HCT116 (cell line): ENCODE measurements at regions not wholly inside any gene's neighbourhood (a gene's known extent, or its start where the extent isn't known, plus 50 kb on each side); places are given as distances from the start of the nearest gene placed in this dataset.

Experiments used
- ATAC-seq: fragments of 200-7000 bp; cut with Tn5 transposase; 2 replicates; pipeline ENCODE4 v1.9.1; 2020; ENCODE audit warnings: mild to moderate bottlenecking, moderate library complexity
- BruUV-seq: library from RNA; stranded (reverse); fragments of 400-500 nt; replicated peaks from 2 replicates; lab custom pipeline; 2021; lab: Mats Ljungman, UMichigan
- CTCF ChIA-PET: fragments of 300-600 bp; sonication (Branson Sonifier 250); formaldehyde crosslinking; loops from one replicate; lab custom pipeline; 2021; ENCODE audit warnings: antibody characterized with exemption; lab: Charles Lee
- POLR2A ChIA-PET: fragments of 300-600, 350-600 bp; sonication (Branson Sonifier 250); formaldehyde crosslinking; loops from one replicate; lab custom pipeline; 2021; ENCODE audit warnings: antibody characterized with exemption; lab: Charles Lee
- RAD21 ChIA-PET, 2 experiments: fragments of 300-600 bp; sonication (Branson Sonifier 250); formaldehyde crosslinking; loops; one replicate each; lab custom pipeline; 2023; ENCODE audit warnings: low total read pairs in 2 of 2; ENCODE audit not compliant: uncharacterized antibody in 2 of 2, unreplicated experiment in 2 of 2, low non-redundant PET in 1 of 2; lab: Charles Lee
- DNase-seq: peaks from one replicate; pipeline ENCODE4 v3.0.0-alpha.2; 2010; ENCODE audit warnings: low read depth, low spot score
- H2AFZ ChIP-seq: fragments of 200-600 bp; shearing (Covaris generic), sonication (generic); 2 replicates; pipeline ENCODE4 v1.6.1; 2017; ENCODE audit warnings: low read depth, mixed run types, mixed read lengths, antibody characterized with exemption, low read length; ENCODE audit not compliant: poor library complexity, severe bottlenecking
- H3K27ac ChIP-seq: 2 replicates; pipeline ENCODE4 v1.5.1; 2012; ENCODE audit warnings: low read depth, low read length
- H3K27me3 ChIP-seq: fragments of 200-600 bp; sonication (generic); 2 replicates; pipeline ENCODE4 v1.6.1; 2016; ENCODE audit warnings: mixed run types, low read length, mixed read lengths; ENCODE audit not compliant: insufficient read depth
- H3K36me3 ChIP-seq, 2 experiments: fragments of 200-500 bp in 1 of 2; fragments of 200-600 bp in 1 of 2; sonication (Bioruptor generic) in 1 of 2; sonication (generic) in 1 of 2; 2 replicates each; pipeline versions ENCODE4 v1.5.1 to v1.6.1; 2014 to 2016; ENCODE audit warnings: low read length in 2 of 2, inconsistent platforms in 1 of 2, mixed read lengths in 1 of 2, mixed run types in 1 of 2; ENCODE audit not compliant: insufficient read depth in 2 of 2, control insufficient read depth in 1 of 2
- H3K4me1 ChIP-seq, 2 experiments: fragments of 200-600 bp in 1 of 2; sonication (generic) in 1 of 2; 2 replicates each; pipeline versions ENCODE4 v1.5.1 to v1.6.1; 2012 to 2017; ENCODE audit warnings: low read length in 2 of 2, inconsistent platforms in 1 of 2, mild to moderate bottlenecking in 1 of 2, mixed read lengths in 1 of 2, mixed run types in 1 of 2, moderate library complexity in 1 of 2; ENCODE audit not compliant: insufficient read depth in 2 of 2, control insufficient read depth in 1 of 2
- H3K4me2 ChIP-seq: fragments of 200-600 bp; sonication (generic); 2 replicates; pipeline ENCODE4 v1.6.1; 2017; ENCODE audit warnings: mixed run types, low read length, mixed read lengths
- H3K4me3 ChIP-seq, 2 experiments: fragments of 200-600 bp in 1 of 2; sonication (generic) in 1 of 2; replicated peaks in 1 of 2; 2 replicates each; pipeline ENCODE4 v1.5.1; 2011 to 2016; ENCODE audit warnings: low read length in 2 of 2, control low read depth in 1 of 2, low read depth in 1 of 2, mild to moderate bottlenecking in 1 of 2, mixed read lengths in 1 of 2, mixed run types in 1 of 2
- H3K79me2 ChIP-seq: fragments of 200-600 bp; sonication (generic); 2 replicates; pipeline ENCODE4 v1.6.1; 2017; ENCODE audit warnings: mild to moderate bottlenecking, mixed run types, low read length, moderate library complexity, mixed read lengths; ENCODE audit not compliant: insufficient read depth
- H3K9ac ChIP-seq: fragments of 200-600 bp; sonication (generic); 2 replicates; pipeline ENCODE4 v1.6.1; 2016; ENCODE audit warnings: low read length, mixed read lengths
- H3K9me2 ChIP-seq: fragments of 200-600 bp; sonication (generic), shearing (Covaris generic); 2 replicates; pipeline ENCODE4 v1.6.1; 2017; ENCODE audit warnings: mixed run types, mild to moderate bottlenecking, moderate library complexity; ENCODE audit not compliant: insufficient read depth
- H3K9me3 ChIP-seq, 2 experiments: fragments of 200-500 bp in 1 of 2; fragments of 200-600 bp in 1 of 2; sonication (Bioruptor generic) in 1 of 2; sonication (generic) in 1 of 2; 2 replicates each; pipeline ENCODE4 v1.6.1; 2014 to 2017; ENCODE audit warnings: low read length in 2 of 2, mixed read lengths in 2 of 2, inconsistent platforms in 1 of 2, low read depth in 1 of 2, mild to moderate bottlenecking in 1 of 2, mixed run types in 1 of 2, moderate library complexity in 1 of 2; ENCODE audit not compliant: control insufficient read depth in 1 of 2, insufficient read depth in 1 of 2
- H4K20me1 ChIP-seq: fragments of 200-600 bp; sonication (generic), shearing (Covaris generic); 2 replicates; pipeline ENCODE4 v1.6.1; 2017; ENCODE audit warnings: mixed run types, mild to moderate bottlenecking, moderate library complexity; ENCODE audit not compliant: insufficient read depth
- ATF3 ChIP-seq: IDR thresholded peaks from 2 replicates; pipeline ENCODE4 v1.6.1; 2012
- CTCF ChIP-seq, 3 experiments: fragments of 200-600 bp in 1 of 3; sonication (generic) in 1 of 3; IDR thresholded peaks in 2 of 3; conservative IDR thresholded peaks in 1 of 3; 2 replicates each; pipeline ENCODE4 v1.5.1; 2012 to 2017; ENCODE audit warnings: low read depth in 2 of 3, low read length in 2 of 3, antibody characterized with exemption in 1 of 3, borderline replicate concordance in 1 of 3, control low read depth in 1 of 3, mild to moderate bottlenecking in 1 of 3, mixed read lengths in 1 of 3, mixed run types in 1 of 3, moderate library complexity in 1 of 3; ENCODE audit not compliant: insufficient read depth in 1 of 3
- EGR1 ChIP-seq: IDR thresholded peaks from 2 replicates; pipeline ENCODE4 v1.6.1; 2012; ENCODE audit warnings: low read depth
- ELF1 ChIP-seq: IDR thresholded peaks from 2 replicates; pipeline ENCODE4 v1.6.1; 2012; ENCODE audit warnings: low read depth, borderline replicate concordance
- EZH2 ChIP-seq: fragments of 200-600 bp; sonication (generic); IDR thresholded peaks from 2 replicates; pipeline ENCODE4 v1.6.1; 2017; ENCODE audit warnings: antibody characterized with exemption, mixed run types
- EZH2phosphoT487 ChIP-seq: fragments of 200-600 bp; IDR thresholded peaks from 2 replicates; pipeline ENCODE4 v1.6.1; 2018; ENCODE audit warnings: antibody characterized with exemption, borderline replicate concordance
- JUND ChIP-seq: IDR thresholded peaks from 2 replicates; pipeline ENCODE4 v1.6.1; 2012
- MAX ChIP-seq: IDR thresholded peaks from 2 replicates; pipeline ENCODE4 v1.6.1; 2012
- POLR2A ChIP-seq: IDR thresholded peaks from 2 replicates; pipeline ENCODE4 v1.7.0; 2011; ENCODE audit warnings: borderline replicate concordance; ENCODE audit not compliant: insufficient read depth, insufficient read length; ENCODE audit errors: extremely low read depth
- POLR2AphosphoS5 ChIP-seq: IDR thresholded peaks from 2 replicates; pipeline ENCODE4 v1.6.1; 2011; ENCODE audit warnings: mild to moderate bottlenecking, low read depth, low read length, moderate library complexity
- RAD21 ChIP-seq: IDR thresholded peaks from 2 replicates; pipeline ENCODE4 v1.6.1; 2012; ENCODE audit warnings: low read depth, mild to moderate bottlenecking
- REST ChIP-seq: IDR thresholded peaks from 2 replicates; pipeline ENCODE4 v1.6.1; 2012; ENCODE audit warnings: low read depth
- SIN3A ChIP-seq: IDR thresholded peaks from 2 replicates; pipeline ENCODE4 v1.6.1; 2012; ENCODE audit warnings: low read depth
- SP1 ChIP-seq: IDR thresholded peaks from 2 replicates; pipeline ENCODE4 v1.6.1; 2012; ENCODE audit warnings: low read depth
- TCF7L2 ChIP-seq: IDR thresholded peaks from 2 replicates; pipeline ENCODE4 v1.7.0; 2011; ENCODE audit warnings: borderline replicate concordance, inconsistent platforms; ENCODE audit not compliant: insufficient read depth, insufficient read length; ENCODE audit errors: extremely low read depth
- YY1 ChIP-seq: IDR thresholded peaks from 2 replicates; pipeline ENCODE4 v1.6.1; 2011; ENCODE audit warnings: low read length, low read depth, moderate library complexity, mild to moderate bottlenecking; ENCODE audit not compliant: insufficient replicate concordance; ENCODE audit errors: extremely low read depth
- ZBTB33 ChIP-seq: IDR thresholded peaks from 2 replicates; pipeline ENCODE4 v1.6.1; 2011; ENCODE audit warnings: mild to moderate bottlenecking, low read length, moderate library complexity; ENCODE audit not compliant: insufficient replicate concordance; ENCODE audit errors: extremely low read depth
- ZFX ChIP-seq: fragments of 450-650 bp; IDR thresholded peaks from 2 replicates; pipeline ENCODE4 v1.6.1; 2017
- ZNF274 ChIP-seq: fragments of 200-500 bp; sonication (Bioruptor generic); IDR thresholded peaks from 2 replicates; pipeline ENCODE4 v1.6.1; 2014; ENCODE audit warnings: mild to moderate bottlenecking, low read depth, low read length, inconsistent platforms
- intact Hi-C: fragments of 100-400 bp; cut with micrococcal nuclease; formaldehyde crosslinking; loops from 2 replicates; pipeline ENCODE4 v1.10.0; 2022

- Histone ChIP-seq H2AFZ (no peak overlapping the region), H3K9me2 (no peaks in the 10 kb centered on the region), H3K4me2 (no peak overlapping the region), H3K9me3 (no peaks in the 10 kb centered on the region), H3K4me1 (no peaks in the 10 kb centered on the region), H3K27ac (no peak overlapping the region), H3K9ac (no peak overlapping the region), H3K4me3 (no peak overlapping the region), H3K79me2 (no peaks in the 10 kb centered on the region), H3K36me3 (no peaks in the 10 kb centered on the region), H4K20me1 (no peaks in the 10 kb centered on the region), H3K27me3 (peaks cover 6% of the 10 kb centered on the region)
- intact Hi-C loops: loop anchor here (10.0 kb wide), 1 partner anchor 742 kb away; no protein-coding TSS in a partner anchor
- DNase-seq (no peak), ATAC-seq (no peak)
- BruUV-seq: no TSS peak
- RAD21 ChIA-PET: no interaction called here
- TF ChIP-seq ZFX (no peak), ELF1 (no peak), REST (no peak), EGR1 (no peak), ATF3 (no peak), ZBTB33 (no peak), SIN3A (no peak), EZH2 (no peak), EZH2phosphoT487 (no peak), POLR2A (no peak), RAD21 (no peak), POLR2AphosphoS5 (no peak), MAX (no peak), CTCF (IDR thresholded peaks at IDR 0.05 in 2 of 3, conservative IDR thresholded peaks at IDR 0.05 in 1 of 3; ENCODE audit: borderline replicate concordance in 1 of 3, insufficient read depth in 1 of 3, low read depth in 2 of 3, low read length in 2 of 3) (no peak), ZNF274 (no peak), YY1 (no peak), JUND (no peak), SP1 (no peak), TCF7L2 (no peak)
- CTCF ChIA-PET: interaction anchor here (0.8 to 1.8 kb wide), 6 partner anchors 27 to 922 kb away, joined by 3 to 10 read pairs (median 4); no protein-coding TSS in a partner anchor
- POLR2A ChIA-PET: no interaction called here
These were observed 56.4 kb upstream of the SEC11C start for GRCh38 chr18:59083136-59083818.
